ENCODE measurements at regions not wholly inside any gene's neighbourhood (a gene's known extent, or its start where the extent isn't known, plus 50 kb on each side); places are given as distances from the start of the nearest gene placed in this dataset.

GRCh38 chr3:164741869-164742268, 336.4 kb downstream of the SI start:
- H2AFZ ChIP-seq (ENCODE audit: low read depth, low read length, poor library complexity, severe bottlenecking) = no peak overlapping the region
- ATAC-seq = no peak
- TF ChIP-seq SP1 (IDR thresholded peaks at IDR 0.05; ENCODE audit: low read depth) (no peak), TCF7L2 (IDR thresholded peaks at IDR 0.05; ENCODE audit: borderline replicate concordance, extremely low read depth, insufficient read depth, insufficient read length) (no peak), POLR2A (IDR thresholded peaks at IDR 0.05; ENCODE audit: borderline replicate concordance, extremely low read depth, insufficient read depth, insufficient read length) (no peak), CBX3 (IDR thresholded peaks at IDR 0.05; ENCODE audit: low read depth) (no peak), YY1 (IDR thresholded peaks at IDR 0.05; ENCODE audit: extremely low read depth, insufficient replicate concordance, low read depth, low read length) (no peak), MAX (IDR thresholded peaks at IDR 0.05) (no peak), JUND (IDR thresholded peaks at IDR 0.05) (no peak), POLR2AphosphoS5 (IDR thresholded peaks at IDR 0.05; ENCODE audit: low read depth, low read length) (no peak), ZNF274 (IDR thresholded peaks at IDR 0.05; ENCODE audit: low read depth, low read length) (no peak), REST (IDR thresholded peaks at IDR 0.05; ENCODE audit: low read depth) (no peak), EZH2phosphoT487 (IDR thresholded peaks at IDR 0.05; ENCODE audit: borderline replicate concordance) (no peak), SIN3A (IDR thresholded peaks at IDR 0.05; ENCODE audit: low read depth) (no peak), ELF1 (IDR thresholded peaks at IDR 0.05; ENCODE audit: borderline replicate concordance, low read depth) (no peak), CTCF (IDR thresholded peaks at IDR 0.05 in 2 of 3, conservative IDR thresholded peaks at IDR 0.05 in 1 of 3; ENCODE audit: borderline replicate concordance in 1 of 3, insufficient read depth in 1 of 3, low read depth in 2 of 3, low read length in 2 of 3) (no peak), ATF3 (IDR thresholded peaks at IDR 0.05) (no peak), CEBPB (IDR thresholded peaks at IDR 0.05; ENCODE audit: low read depth) (no peak), EZH2 (IDR thresholded peaks at IDR 0.05) (no peak), FOSL1 (IDR thresholded peaks at IDR 0.05; ENCODE audit: low read depth) (no peak)

More at GRCh38 chr3:164741869-164742268, 336.4 kb downstream of the SI start:
- RAD21 ChIA-PET (ENCODE audit: low non-redundant PET in 1 of 2, low total read pairs in 2 of 2, uncharacterized antibody in 2 of 2, unreplicated experiment in 2 of 2) = no interaction called here
- no peaks in the 10 kb centered on the region for H3K36me3 ChIP-seq (ENCODE audit: control insufficient read depth in 1 of 2, insufficient read depth in 2 of 2, low read length in 2 of 2)
- CTCF ChIA-PET = no interaction called here
- no peaks in the 10 kb centered on the region for H3K4me1 ChIP-seq (ENCODE audit: control insufficient read depth in 1 of 2, insufficient read depth in 2 of 2, low read length in 2 of 2)
- H4K20me1 ChIP-seq (ENCODE audit: insufficient read depth) = no peaks in the 10 kb centered on the region
- POLR2A ChIA-PET = no interaction called here
- no peaks in the 10 kb centered on the region for H3K9me2 ChIP-seq (ENCODE audit: insufficient read depth)
- no peak for DNase-seq (ENCODE audit: low read depth, low spot score)
- H3K27me3 ChIP-seq (ENCODE audit: insufficient read depth, low read length) = no peaks in the 10 kb centered on the region
- no peak overlapping the region for H3K27ac ChIP-seq (ENCODE audit: low read depth, low read length)
- H3K4me2 ChIP-seq (ENCODE audit: low read length) = no peak overlapping the region
- no peaks in the 10 kb centered on the region for H3K79me2 ChIP-seq (ENCODE audit: insufficient read depth, low read length)
- intact Hi-C loops (cut with micrococcal nuclease) = no loop called here
- H3K4me3 ChIP-seq (replicated peaks in 1 of 2; ENCODE audit: low read depth in 1 of 2, low read length in 2 of 2) = no peak overlapping the region
- H3K9ac ChIP-seq (ENCODE audit: low read length) = no peak overlapping the region
- no peaks in the 10 kb centered on the region for H3K9me3 ChIP-seq (ENCODE audit: control insufficient read depth in 1 of 2, insufficient read depth in 1 of 2, low read depth in 1 of 2, low read length in 2 of 2)
- BruUV-seq (replicated peaks) = no TSS peak

Data from HCT116 (cell line).